ENCODE measurements at regions not wholly inside any gene's neighbourhood (a gene's known extent, or its start where the extent isn't known, plus 50 kb on each side); places are given as distances from the start of the nearest gene placed in this dataset.

- H4K20me1 ChIP-seq (replicated peaks; ENCODE audit: control insufficient read depth, extremely low read depth, insufficient read depth, low read length), result no peaks in the 10 kb centered on the region
- no peaks in the 10 kb centered on the region for H3K9me3 ChIP-seq (replicated peaks; ENCODE audit: control insufficient read depth, insufficient read depth, low read length)
- intact Hi-C loops (cut with micrococcal nuclease) (no loop called here), dilution Hi-C loops (cut with MboI; ENCODE audit: extremely low pct_ligation_motif_present, low sequenced_read_pairs) (no loop called here)
- no peak overlapping the region for H3K27ac ChIP-seq (ENCODE audit: insufficient read depth, low read depth, low read length)
- no peak overlapping the region for H3K9ac ChIP-seq (replicated peaks; ENCODE audit: extremely low read depth, insufficient read depth, low read length)
- no peak for TF ChIP-seq MAX (IDR thresholded peaks at IDR 0.05; ENCODE audit: insufficient read depth, insufficient read length)
- no peak for TF ChIP-seq CTCF (IDR thresholded peaks at IDR 0.05; ENCODE audit: extremely low read depth in 1 of 2, insufficient read depth in 1 of 2, low read depth in 1 of 2, low read length in 2 of 2)
- no peak for TF ChIP-seq EZH2 (IDR thresholded peaks at IDR 0.05; ENCODE audit: borderline replicate concordance, low read depth, low read length, severe bottlenecking)
- TF ChIP-seq MYC (IDR thresholded peaks at IDR 0.05; ENCODE audit: low read depth, low read length), result no peak
- TF ChIP-seq FOS (IDR thresholded peaks at IDR 0.05; ENCODE audit: borderline replicate concordance, insufficient read depth, low read length), result no peak
- TF ChIP-seq POLR2AphosphoS5 (IDR thresholded peaks at IDR 0.05; ENCODE audit: insufficient read depth, low read depth, low read length), result no peak
- TF ChIP-seq JUN (IDR thresholded peaks at IDR 0.05; ENCODE audit: borderline replicate concordance, insufficient read depth, insufficient read length, low read depth), result no peak
- TF ChIP-seq GATA2 (IDR thresholded peaks at IDR 0.05; ENCODE audit: insufficient read depth, insufficient read length, low read depth, low read length), result no peak
- TF ChIP-seq POLR2A (IDR thresholded peaks at IDR 0.05; ENCODE audit: low read depth, low read length), result no peak
- no peak overlapping the region for H3K4me3 ChIP-seq (replicated peaks in 1 of 3; ENCODE audit: insufficient read depth in 1 of 3, low read depth in 1 of 3, low read length in 3 of 3)
- H3K79me2 ChIP-seq (ENCODE audit: control insufficient read depth, insufficient read depth, low read length), result no peaks in the 10 kb centered on the region
- BruUV-seq (replicated peaks), result no TSS peak
- H3K4me2 ChIP-seq (ENCODE audit: insufficient read depth, low read length), result no peak overlapping the region
- FAIRE-seq (peak; percentile 59), DNase-seq (ENCODE audit: low read depth, low spot score) (peak; percentile 36)
- no peaks in the 10 kb centered on the region for H3K9me1 ChIP-seq (replicated peaks; ENCODE audit: control insufficient read depth, extremely low read depth, insufficient read depth, low read length)
- no peaks in the 10 kb centered on the region for H3K4me1 ChIP-seq (ENCODE audit: control insufficient read depth, extremely low read depth, insufficient read depth, low read length)
- H3K36me3 ChIP-seq (ENCODE audit: control insufficient read depth in 2 of 2, extremely low read depth in 1 of 2, insufficient read depth in 2 of 2, low read length in 2 of 2), result no peaks in the 10 kb centered on the region
- CTCF ChIA-PET, result no interaction called here
- H3K27me3 ChIP-seq (ENCODE audit: control insufficient read depth in 2 of 2, insufficient read depth in 2 of 2, low read length in 2 of 2), result peaks cover 0 to 2% of the 10 kb centered on the region in 2 experiments
- POLR2A ChIA-PET, result no interaction called here
- no peak overlapping the region for H2AFZ ChIP-seq (ENCODE audit: low read depth, low read length)
Observed at GRCh38 chr17:15884731-15885130, 60.2 kb upstream of the ADORA2B start.
